H4 (cell line): ENCODE measurements at regions not wholly inside any gene's neighbourhood (a gene's known extent, or its start where the extent isn't known, plus 50 kb on each side); places are given as distances from the start of the nearest gene placed in this dataset.
"Not testable (repeated sequence)": the region's sequence is repeated elsewhere in the genome, so short reads cannot be mapped to it uniquely, and the experiment has no call there.

Experiments used
- DNase-seq: peaks from one replicate; pipeline ENCODE4 v3.0.0-alpha.2; 2015; ENCODE audit warnings: low spot score

DNA sequence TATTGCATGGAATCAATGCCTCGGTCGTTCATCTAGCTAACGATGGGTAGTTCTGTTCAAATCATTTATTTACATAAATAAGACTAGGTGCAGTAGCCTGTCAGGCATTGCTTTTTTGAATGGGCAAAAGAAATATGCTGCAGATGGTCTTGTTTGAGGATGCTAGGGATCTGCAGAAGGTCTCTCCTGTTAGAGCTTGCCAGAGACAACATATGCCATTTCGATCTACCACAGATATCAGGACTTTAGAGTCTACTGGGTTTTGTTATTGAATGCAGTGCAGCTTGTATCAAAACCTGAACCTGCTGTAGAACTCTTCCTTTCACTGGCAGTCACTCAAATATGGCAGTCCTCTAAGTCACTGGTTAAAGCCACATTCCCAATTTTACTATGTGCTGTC lies 381.1 kb upstream of the CDH10 start:
- no peak for DNase-seq

GRCh38 chr5:25020454-25020853 lies 375.7 kb upstream of the CDH10 start:
- DNase-seq: no peak

DNA sequence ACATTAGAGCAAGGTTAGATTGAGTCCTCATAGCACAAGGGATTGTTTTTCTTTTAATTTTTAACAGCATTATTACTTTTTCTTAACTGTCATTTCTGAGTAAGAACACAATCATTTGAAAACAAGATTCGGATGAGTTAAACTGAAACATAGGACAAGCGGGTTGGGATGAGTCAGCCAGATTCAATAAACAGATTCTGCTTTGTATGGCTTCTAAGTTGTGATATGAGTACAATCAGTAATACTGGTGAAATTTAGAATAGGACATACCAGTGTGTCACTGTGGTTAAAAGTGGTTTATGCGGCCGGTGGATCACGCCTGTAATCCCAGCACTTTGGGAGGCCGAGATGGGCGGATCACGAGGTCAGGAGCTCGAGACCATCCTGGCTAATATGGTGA lies 364.3 kb upstream of the CDH10 start:
- DNase-seq: peak; percentile 19

GRCh38 chr5:25006734-25007133 lies 362.0 kb upstream of the CDH10 start:
- peak; percentile 84 for DNase-seq

DNA sequence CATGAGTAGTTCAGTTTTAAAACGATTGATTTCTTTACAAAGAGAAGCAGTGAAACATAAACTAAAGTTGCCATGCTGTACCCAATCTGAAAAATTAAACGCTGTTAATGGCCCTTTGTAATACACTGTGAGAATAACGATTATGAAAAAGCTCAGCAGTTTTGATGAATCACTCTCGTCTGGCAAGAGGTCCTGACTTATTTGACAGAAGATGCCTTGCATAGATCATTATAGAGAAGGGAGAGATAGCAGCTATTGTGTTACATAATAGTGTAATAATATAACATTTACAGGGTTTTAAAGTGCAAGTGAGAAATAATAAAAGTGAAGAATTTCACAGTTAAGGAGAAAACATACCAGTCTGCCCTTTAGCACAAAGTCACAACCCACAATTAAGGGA lies 361.5 kb upstream of the CDH10 start:
- no peak for DNase-seq

- DNase-seq: no peak
These were observed 360.7 kb upstream of the CDH10 start for GRCh38 chr5:25005431-25005830.

DNA sequence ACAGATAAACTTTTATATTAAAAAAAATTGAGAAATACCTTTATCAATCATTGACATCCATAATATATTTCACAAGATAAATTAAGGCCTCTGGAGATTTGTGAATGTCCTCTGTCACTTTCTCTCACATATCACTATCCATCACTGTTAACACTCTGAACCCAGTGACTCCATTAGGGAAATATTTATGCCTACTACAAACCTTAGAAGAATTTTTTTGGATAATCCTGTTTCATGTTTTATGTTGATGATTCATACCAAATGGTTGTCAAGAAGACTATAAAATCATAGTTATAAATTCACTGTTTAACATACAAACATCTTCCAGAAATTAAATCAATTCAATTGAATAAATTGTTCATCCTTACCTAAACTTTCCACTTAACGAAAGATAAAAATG lies 357.6 kb upstream of the CDH10 start:
- DNase-seq: no peak

DNA sequence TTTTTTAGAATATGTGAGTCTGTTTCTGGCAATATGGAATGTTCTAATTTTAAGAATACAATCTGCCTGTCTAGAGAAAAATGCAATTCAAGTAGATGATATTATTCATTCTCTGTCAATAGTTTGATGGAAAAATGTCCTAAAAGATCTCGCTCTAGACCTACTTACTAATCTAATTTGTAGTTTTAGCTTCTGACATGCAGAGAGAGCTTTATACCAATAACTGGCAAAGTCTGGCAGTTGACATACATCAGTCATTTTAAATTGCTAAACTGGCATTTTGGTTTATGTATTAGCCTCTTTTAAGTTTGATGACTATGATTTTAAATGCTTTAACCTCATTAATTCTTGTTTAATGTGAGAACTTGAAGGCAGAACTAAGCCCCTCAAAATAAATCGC lies 355.0 kb upstream of the CDH10 start:
- no peak for DNase-seq

GRCh38 chr5:24998641-24999040 lies 353.9 kb upstream of the CDH10 start:
- no peak for DNase-seq

DNA sequence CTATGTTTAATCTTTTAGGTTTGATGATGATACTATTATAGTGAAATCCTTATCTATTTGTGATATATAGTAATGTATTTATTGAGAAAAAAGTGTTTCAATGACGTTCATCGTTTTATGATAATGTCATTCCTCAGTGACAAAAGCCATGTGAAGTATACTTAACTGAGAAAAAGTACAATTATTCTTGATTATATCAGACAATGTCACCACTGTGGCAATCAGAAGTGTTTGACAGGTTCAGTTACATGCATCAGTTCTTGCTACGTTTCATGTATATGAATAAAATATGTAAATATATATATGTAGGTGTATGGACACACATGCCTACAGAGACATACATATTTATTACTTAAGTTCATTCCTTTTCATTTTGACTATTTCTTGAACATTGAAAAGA lies 341.5 kb upstream of the CDH10 start:
- no peak for DNase-seq

GRCh38 chr5:24978552-24978951 lies 333.8 kb upstream of the CDH10 start:
- not testable (repeated sequence) for DNase-seq

DNA sequence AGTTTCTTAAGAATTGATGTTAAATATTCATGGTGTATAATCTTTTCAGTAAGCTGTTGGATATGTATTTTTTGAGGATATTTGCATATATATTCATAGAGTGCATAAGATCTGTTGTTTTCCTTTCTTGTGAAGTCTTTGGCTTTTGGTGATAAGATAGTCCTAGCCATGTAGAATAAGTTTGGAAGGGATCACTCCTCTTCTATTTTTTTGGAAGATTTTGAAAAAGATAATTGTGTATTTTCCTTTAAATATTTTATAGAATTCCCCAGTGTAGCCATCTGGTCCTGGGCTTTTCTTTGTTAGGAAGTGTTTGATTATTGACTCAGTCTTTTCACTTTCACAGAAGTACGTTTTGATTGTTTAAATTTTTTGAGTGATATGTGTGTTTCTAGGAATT lies 318.8 kb upstream of the CDH10 start:
- DNase-seq: no peak

DNA sequence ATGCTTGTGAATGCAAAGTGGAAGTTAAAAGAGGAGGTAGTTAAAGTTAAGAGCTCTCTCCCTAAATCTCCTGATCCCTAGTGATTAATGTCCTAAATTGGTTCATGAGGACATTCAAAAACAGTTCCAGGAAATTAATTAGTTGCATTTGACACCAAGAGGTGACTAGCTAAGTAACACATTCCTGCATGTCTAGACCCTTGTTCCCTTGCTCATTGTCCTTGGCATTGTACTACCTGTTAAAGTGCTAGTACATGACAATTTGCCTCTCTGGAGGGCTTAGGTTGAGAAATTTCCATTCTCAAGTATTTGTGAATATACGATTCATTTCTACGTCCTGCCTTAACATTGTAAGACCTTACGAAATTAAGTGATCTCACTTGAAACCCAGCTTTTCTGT lies 278.6 kb upstream of the CDH10 start:
- DNase-seq: no peak

DNA sequence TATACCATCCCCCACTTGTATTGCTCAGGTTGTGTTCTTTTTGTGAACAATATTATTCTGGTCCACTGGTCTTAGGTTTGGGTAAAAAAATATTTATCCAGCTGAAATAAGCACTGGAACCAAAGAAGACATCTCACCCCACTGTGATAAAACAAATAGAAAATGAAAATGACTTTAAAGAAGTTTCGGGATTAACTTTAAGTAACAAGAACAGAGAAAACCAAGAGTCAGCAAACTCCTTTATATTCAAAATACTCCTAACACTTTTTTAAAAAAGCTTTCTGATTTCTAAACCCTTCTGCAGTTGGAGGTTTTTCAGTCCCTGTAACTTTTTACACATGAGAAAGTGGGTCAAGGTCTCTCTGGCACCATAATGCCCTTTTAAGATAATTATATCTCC lies 273.9 kb upstream of the CDH10 start:
- no peak for DNase-seq

DNA sequence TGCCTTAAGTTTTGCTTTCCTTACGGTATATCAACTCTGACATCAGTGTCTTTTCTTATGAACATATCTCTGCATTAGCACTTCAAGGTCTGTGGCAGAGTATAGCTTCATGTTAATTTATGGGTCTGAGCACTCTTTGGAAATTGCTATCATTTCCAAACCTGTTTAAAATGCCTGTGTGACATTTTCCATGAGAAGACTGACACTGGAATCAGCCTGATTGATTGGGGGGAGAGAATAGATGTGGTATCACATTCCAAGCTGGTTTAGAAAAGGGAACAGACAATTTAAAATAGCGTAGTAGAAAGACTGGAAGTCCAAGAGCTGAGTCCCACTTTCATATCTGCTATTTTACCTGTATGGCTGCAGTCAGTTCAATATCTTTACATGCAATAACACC lies 272.1 kb upstream of the CDH10 start:
- no peak for DNase-seq

- no peak for DNase-seq
These were observed 264.4 kb upstream of the CDH10 start for GRCh38 chr5:24909210-24909609.

DNA sequence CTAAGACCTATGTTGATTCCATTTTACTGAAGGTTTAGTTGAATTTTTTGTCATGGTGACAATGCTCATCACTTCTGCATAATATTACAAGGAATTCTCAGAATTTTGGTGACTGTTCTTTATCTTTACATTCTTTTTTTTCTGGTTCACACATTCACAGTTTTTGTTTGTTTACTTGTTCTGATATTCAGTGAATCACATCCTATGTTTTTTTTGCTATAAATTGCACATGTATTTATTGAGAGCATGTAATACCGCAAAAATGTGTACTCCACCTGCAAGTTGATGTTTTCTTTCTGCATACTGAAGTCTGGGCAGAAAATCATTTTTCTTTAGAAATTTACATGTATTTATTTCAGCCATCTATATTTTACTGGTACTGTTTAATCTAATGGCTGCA lies 261.9 kb upstream of the CDH10 start:
- DNase-seq: no peak

GRCh38 chr5:24904981-24905517 lies 260.3 kb upstream of the CDH10 start:
- DNase-seq: peak; percentile 74

- DNase-seq: peak; percentile 69
These were observed 254.4 kb upstream of the CDH10 start for GRCh38 chr5:24899180-24899579.

GRCh38 chr5:24864244-24864643 lies 219.5 kb upstream of the CDH10 start:
- DNase-seq: no peak

- DNase-seq: no peak
These were observed 217.3 kb upstream of the CDH10 start for GRCh38 chr5:24862117-24862516.

DNA sequence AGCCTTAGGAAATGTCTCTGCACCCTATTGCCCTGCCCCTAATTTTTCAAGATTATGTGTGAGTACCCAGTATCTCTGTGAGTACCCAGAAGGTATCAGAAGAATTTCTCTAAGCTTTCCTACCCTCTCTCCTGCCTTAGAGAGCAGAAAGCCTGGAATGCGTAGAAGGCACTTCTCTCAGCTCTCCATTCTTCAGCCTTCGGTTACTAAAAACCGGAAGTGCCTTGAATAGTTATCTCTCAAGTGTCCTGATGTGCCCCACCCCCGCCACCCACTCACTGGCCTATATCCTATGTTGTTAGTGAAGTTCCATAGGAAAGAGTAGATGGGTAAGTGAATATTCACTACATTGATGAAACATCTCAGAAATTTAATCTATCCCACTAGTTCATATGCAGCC lies 210.7 kb upstream of the CDH10 start:
- DNase-seq: no peak

- DNase-seq: no peak
These were observed 210.1 kb upstream of the CDH10 start for GRCh38 chr5:24854850-24855249.

DNA sequence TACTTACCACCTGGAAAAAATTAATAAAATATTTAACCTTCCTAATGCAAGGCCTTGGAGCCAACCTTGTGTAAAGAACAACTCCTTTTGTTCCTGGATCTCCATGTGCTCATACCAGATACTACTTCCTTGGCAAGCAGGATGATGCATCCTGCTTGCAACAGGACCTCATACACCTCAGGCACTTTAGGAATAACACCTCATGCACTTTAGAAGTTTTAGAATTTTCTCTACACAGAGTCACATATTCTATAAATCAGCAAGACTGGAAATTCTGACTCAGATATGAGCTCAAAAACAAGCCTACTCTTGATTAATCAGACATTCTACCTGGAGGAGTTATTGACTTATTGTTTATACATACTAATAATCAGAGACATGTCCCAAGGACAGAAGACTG lies 209.6 kb upstream of the CDH10 start:
- DNase-seq: no peak
